B cell (primary cell): ENCODE measurements at regions not wholly inside any gene's neighbourhood (a gene's known extent, or its start where the extent isn't known, plus 50 kb on each side); places are given as distances from the start of the nearest gene placed in this dataset.

Experiments used
- EZH2 ChIP-seq: IDR thresholded peaks from 2 replicates; pipeline ENCODE4 v1.6.1; 2012; ENCODE audit warnings: borderline replicate concordance, low read depth, mild to moderate bottlenecking, moderate library complexity, low read length; ENCODE audit not compliant: insufficient read depth, poor library complexity, severe bottlenecking
- TF ChIP-seq, protein P1 (sequence below): fragments of 200-600 bp; IDR thresholded peaks from one replicate; pipeline ENCODE4 v1.8.0; 2022; ENCODE audit warnings: antibody characterized with exemption, mild to moderate bottlenecking

DNA sequence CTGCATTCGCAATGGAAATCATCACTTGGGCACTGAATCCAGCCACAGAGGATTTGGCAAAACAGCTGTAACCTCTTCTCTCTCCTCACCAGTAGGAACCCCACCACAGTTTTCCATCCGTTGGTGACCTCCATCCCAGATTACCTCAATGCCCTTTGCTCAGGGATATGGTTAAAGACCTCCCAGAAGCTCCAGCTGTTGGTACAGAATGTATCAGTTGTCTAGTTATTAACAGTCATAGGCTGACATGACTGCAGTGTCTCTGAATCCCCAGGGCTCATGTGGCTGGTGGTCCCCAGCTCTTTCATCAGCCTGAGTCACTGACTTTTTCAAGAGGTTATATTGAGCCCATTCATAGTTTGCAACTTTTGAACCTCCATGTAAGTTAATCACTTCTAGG is 189.8 kb upstream of the HHIP start:
- TF ChIP-seq, protein P1, sequence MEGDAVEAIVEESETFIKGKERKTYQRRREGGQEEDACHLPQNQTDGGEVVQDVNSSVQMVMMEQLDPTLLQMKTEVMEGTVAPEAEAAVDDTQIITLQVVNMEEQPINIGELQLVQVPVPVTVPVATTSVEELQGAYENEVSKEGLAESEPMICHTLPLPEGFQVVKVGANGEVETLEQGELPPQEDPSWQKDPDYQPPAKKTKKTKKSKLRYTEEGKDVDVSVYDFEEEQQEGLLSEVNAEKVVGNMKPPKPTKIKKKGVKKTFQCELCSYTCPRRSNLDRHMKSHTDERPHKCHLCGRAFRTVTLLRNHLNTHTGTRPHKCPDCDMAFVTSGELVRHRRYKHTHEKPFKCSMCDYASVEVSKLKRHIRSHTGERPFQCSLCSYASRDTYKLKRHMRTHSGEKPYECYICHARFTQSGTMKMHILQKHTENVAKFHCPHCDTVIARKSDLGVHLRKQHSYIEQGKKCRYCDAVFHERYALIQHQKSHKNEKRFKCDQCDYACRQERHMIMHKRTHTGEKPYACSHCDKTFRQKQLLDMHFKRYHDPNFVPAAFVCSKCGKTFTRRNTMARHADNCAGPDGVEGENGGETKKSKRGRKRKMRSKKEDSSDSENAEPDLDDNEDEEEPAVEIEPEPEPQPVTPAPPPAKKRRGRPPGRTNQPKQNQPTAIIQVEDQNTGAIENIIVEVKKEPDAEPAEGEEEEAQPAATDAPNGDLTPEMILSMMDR = no peak
- no peak for TF ChIP-seq EZH2
